GM12865 (cell line): ENCODE measurements at regions not wholly inside any gene's neighbourhood (a gene's known extent, or its start where the extent isn't known, plus 50 kb on each side); places are given as distances from the start of the nearest gene placed in this dataset.

Source experiments
- DNase-seq: peaks from one replicate; pipeline ENCODE4 v3.0.0; 2010; ENCODE audit warnings: low read depth
- H3K4me3 ChIP-seq: 2 replicates; pipeline ENCODE4 v1.5.1; 2011; ENCODE audit warnings: mild to moderate bottlenecking, low read depth, low read length, control low read depth
- TF ChIP-seq, protein P1 (sequence below): IDR thresholded peaks from 2 replicates; pipeline ENCODE4 v1.5.1; 2011; ENCODE audit warnings: low read length, control low read depth, low read depth, inconsistent platforms; ENCODE audit not compliant: insufficient read depth; ENCODE audit errors: missing control alignments

DNA sequence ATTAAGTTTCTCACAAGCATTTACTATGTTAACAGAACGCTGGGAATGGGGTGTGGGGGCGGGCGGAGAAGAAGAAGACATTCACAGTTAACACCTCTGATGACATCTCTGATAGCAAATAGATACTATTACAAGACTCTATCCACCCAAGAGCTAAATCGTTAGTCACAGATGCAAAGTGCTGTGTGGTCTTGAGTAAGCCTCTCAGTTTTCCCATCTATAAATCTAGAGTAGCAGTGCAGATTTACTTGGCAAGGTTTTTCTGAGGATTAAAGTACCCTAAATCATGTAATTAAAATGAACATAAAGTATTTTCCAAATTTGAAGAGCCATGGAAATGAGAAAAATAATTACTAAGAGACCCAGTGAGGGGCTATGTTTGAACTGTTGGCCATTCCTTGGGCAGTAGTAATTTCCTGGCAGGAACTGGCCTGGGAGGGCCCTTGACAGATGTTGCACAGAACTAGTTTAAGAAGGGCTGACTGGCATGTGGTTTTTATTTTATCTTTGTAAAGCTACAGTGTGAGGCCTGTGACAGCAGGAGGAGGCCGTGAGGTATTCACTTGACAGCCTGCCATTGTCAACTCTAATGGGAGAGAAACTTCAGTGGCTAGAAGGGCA, 58.7 kb upstream of the APOBEC4 start:
- no peak for DNase-seq
- TF ChIP-seq, protein P1, sequence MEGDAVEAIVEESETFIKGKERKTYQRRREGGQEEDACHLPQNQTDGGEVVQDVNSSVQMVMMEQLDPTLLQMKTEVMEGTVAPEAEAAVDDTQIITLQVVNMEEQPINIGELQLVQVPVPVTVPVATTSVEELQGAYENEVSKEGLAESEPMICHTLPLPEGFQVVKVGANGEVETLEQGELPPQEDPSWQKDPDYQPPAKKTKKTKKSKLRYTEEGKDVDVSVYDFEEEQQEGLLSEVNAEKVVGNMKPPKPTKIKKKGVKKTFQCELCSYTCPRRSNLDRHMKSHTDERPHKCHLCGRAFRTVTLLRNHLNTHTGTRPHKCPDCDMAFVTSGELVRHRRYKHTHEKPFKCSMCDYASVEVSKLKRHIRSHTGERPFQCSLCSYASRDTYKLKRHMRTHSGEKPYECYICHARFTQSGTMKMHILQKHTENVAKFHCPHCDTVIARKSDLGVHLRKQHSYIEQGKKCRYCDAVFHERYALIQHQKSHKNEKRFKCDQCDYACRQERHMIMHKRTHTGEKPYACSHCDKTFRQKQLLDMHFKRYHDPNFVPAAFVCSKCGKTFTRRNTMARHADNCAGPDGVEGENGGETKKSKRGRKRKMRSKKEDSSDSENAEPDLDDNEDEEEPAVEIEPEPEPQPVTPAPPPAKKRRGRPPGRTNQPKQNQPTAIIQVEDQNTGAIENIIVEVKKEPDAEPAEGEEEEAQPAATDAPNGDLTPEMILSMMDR: no peak

DNA sequence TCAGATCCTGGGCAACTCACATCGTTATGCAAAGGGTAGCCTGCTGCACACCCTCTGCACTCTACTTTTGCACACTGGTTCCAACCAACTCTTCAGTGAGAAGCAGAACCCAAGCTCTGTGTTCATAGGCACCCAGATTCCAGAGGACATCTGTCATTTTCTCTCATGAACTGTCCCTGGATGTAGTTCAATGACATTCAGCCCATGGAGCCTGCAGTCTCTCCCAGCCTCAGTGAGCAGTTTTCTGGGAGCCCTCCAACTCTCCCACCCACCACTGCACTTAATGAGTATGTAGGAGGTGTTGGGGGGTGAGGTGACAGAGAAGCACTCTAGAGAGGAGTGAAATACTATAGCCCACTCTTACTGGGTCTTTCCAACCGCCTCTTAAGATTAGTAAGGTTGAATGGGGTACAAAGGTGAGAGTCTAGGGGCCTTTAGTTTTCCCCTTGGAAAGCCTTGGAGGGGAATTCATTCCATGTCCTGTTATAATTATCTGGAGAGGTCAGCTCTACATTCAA, 58.1 kb upstream of the APOBEC4 start:
- no peak overlapping the region for H3K4me3 ChIP-seq
- no peak for DNase-seq
- TF ChIP-seq, protein P1: no peak

More for the DNA sequence above, 58.7 kb upstream of the APOBEC4 start:
- no peak overlapping the region for H3K4me3 ChIP-seq

DNA sequence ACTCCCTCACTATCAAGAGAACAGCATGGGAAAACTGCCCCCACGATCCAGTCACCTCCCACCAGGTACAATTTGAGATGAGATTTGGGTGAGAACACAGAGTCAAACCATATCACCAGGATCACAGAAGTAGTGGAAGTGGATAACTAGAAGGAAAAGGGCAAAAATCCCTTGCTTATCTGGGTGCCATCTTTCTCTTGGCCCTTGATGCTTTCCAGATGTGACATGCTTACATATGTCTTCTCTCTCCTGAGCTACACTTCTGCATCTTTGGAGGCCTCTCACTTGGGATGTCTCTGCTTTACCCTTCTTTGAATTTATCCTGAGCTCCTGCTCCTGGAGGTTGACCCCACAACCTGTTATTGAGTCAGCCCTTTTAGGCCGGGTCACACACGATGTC, 57.6 kb upstream of the APOBEC4 start:
- TF ChIP-seq, protein P1: no peak
- no peak overlapping the region for H3K4me3 ChIP-seq
- DNase-seq: no peak

DNA sequence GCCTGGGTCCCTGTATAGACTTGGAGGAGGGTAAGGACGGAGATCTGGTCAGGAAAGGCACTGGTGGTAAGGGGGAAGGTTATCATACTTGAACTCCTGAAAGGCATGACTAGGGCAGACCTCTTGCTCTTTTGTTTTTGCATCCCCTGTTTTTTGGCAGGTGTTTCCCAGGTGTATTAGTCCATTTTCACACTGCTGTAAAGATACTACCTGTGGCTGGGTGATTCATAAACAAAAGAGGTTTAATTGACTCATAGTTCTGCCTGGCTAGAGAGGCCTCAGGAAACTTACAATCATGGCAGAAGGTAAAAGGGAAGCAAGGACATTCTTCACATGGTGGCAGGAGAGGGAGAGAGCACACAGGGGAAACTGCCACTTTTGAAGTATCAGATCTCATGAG, 57.2 kb upstream of the APOBEC4 start:
- no peak for DNase-seq
- TF ChIP-seq, protein P1: no peak
- no peak overlapping the region for H3K4me3 ChIP-seq

DNA sequence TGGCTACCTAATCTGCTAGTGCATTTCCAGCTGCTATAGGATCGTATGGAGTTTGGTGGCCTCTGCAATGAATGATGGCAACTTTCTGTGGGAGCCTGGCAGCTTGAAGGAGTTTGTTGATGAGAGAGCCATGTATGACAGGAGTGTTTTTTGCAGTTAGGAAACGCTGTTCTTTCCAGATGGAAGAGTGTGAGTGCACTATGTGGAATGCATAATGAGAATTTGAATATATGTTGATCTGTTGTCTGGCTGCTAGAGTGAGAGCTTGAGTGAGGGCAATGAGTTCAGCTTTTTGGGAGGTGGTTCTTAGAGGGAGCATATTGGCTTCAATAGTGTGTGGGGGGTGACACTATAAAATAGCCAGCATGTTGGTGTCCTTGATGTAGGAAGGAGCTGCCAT, 51.0 kb upstream of the APOBEC4 start:
- no peak for DNase-seq
- H3K4me3 ChIP-seq: no peak overlapping the region
- TF ChIP-seq, protein P1: no peak
